Karpas-422 (cell line): ENCODE measurements at regions not wholly inside any gene's neighbourhood (a gene's known extent, or its start where the extent isn't known, plus 50 kb on each side); places are given as distances from the start of the nearest gene placed in this dataset.
"Not testable (repeated sequence)": the region's sequence is repeated elsewhere in the genome, so short reads cannot be mapped to it uniquely, and the experiment has no call there.

ENCODE experiments used
- DNase-seq: peaks from one replicate; pipeline ENCODE4 v3.0.0-alpha.2; 2015
- H2AFZ ChIP-seq: fragments of 200-600 bp; sonication (generic); 2 replicates; pipeline ENCODE4 v1.6.1; 2014; ENCODE audit warnings: antibody characterized with exemption, low read length, mixed read lengths
- H3K27ac ChIP-seq: fragments of 200-600 bp; sonication (generic); 2 replicates; pipeline ENCODE4 v1.5.1; 2014; ENCODE audit warnings: mild to moderate bottlenecking, low read length, moderate library complexity
- H3K27me3 ChIP-seq: fragments of 200-600 bp; sonication (generic); 2 replicates; pipeline ENCODE4 v1.6.1; 2014; ENCODE audit warnings: low read length, mixed read lengths
- H3K36me3 ChIP-seq: fragments of 200-600 bp; sonication (generic); 2 replicates; pipeline ENCODE4 v1.6.1; 2014; ENCODE audit warnings: low read length, mixed read lengths; ENCODE audit not compliant: insufficient read depth
- H3K4me1 ChIP-seq: fragments of 200-600 bp; sonication (generic); 2 replicates; pipeline ENCODE4 v1.6.1; 2014; ENCODE audit warnings: mild to moderate bottlenecking, low read length, mixed read lengths
- H3K4me2 ChIP-seq: fragments of 200-600 bp; sonication (generic); 2 replicates; pipeline ENCODE4 v1.6.1; 2014; ENCODE audit warnings: low read length, low read depth, mild to moderate bottlenecking; ENCODE audit not compliant: poor library complexity, severe bottlenecking
- H3K4me3 ChIP-seq: fragments of 200-600 bp; sonication (generic); 2 replicates; pipeline ENCODE4 v1.5.1; 2014; ENCODE audit warnings: mild to moderate bottlenecking, antibody characterized with exemption, low read length, mixed read lengths
- H3K79me2 ChIP-seq: fragments of 200-600 bp; sonication (generic); 2 replicates; pipeline ENCODE4 v1.6.1; 2014; ENCODE audit warnings: mild to moderate bottlenecking, low read length, mixed read lengths
- H3K9ac ChIP-seq: fragments of 200-600 bp; sonication (generic); 2 replicates; pipeline ENCODE4 v1.6.0; 2014; ENCODE audit warnings: low read length
- H3K9me2 ChIP-seq: fragments of 200-600 bp; sonication (generic), shearing (Covaris generic); replicated peaks from 2 replicates; pipeline ENCODE4 v1.6.0; 2014; ENCODE audit warnings: mild to moderate bottlenecking, low read length, moderate library complexity; ENCODE audit not compliant: insufficient read depth
- H3K9me3 ChIP-seq: fragments of 300-700, 200-600 bp; sonication (generic); 2 replicates; pipeline ENCODE4 v1.6.1; 2014; ENCODE audit warnings: low read length, mixed read lengths
- H4K20me1 ChIP-seq: fragments of 200-600 bp; sonication (generic); 2 replicates; pipeline ENCODE4 v1.6.1; 2014; ENCODE audit warnings: mild to moderate bottlenecking, antibody characterized with exemption, low read length, low read depth; ENCODE audit not compliant: insufficient read depth

GRCh38 chr7:128613366-128613765 is 58.7 kb upstream of the GARIN1A start:
- not testable (repeated sequence) for H4K20me1 ChIP-seq, H3K27me3 ChIP-seq, H3K36me3 ChIP-seq, DNase-seq, H3K4me1 ChIP-seq, H3K9me3 ChIP-seq, H3K9me2 ChIP-seq, H3K4me2 ChIP-seq, H3K4me3 ChIP-seq, H2AFZ ChIP-seq, H3K9ac ChIP-seq, H3K27ac ChIP-seq
- H3K79me2 ChIP-seq: peaks cover 14% of the 10 kb centered on the region; the same call in 1 of the 2 replicates

- H3K9ac ChIP-seq, H3K4me1 ChIP-seq, H3K36me3 ChIP-seq, H4K20me1 ChIP-seq, H3K79me2 ChIP-seq, DNase-seq, H3K27ac ChIP-seq, H2AFZ ChIP-seq, H3K9me3 ChIP-seq, H3K9me2 ChIP-seq, H3K4me2 ChIP-seq, H3K4me3 ChIP-seq, H3K27me3 ChIP-seq: not testable (repeated sequence)
These were observed 57.3 kb upstream of the GARIN1A start for GRCh38 chr7:128614812-128615211.

GRCh38 chr7:128616799-128617198 is 55.3 kb upstream of the GARIN1A start:
- not testable (repeated sequence) for H3K4me2 ChIP-seq, H3K9me2 ChIP-seq, H2AFZ ChIP-seq, H3K27ac ChIP-seq, H3K36me3 ChIP-seq, H3K4me3 ChIP-seq, H3K9me3 ChIP-seq, H3K9ac ChIP-seq, H3K4me1 ChIP-seq, DNase-seq, H3K27me3 ChIP-seq, H4K20me1 ChIP-seq, H3K79me2 ChIP-seq
